WERI-Rb-1 (cell line): ENCODE measurements at regions not wholly inside any gene's neighbourhood (a gene's known extent, or its start where the extent isn't known, plus 50 kb on each side); places are given as distances from the start of the nearest gene placed in this dataset.

ENCODE experiments used
- DNase-seq: peaks from one replicate; pipeline ENCODE4 v3.0.0-alpha.2; 2020
- H3K27ac ChIP-seq: fragments of 250-450 bp; sonication (Bioruptor Pico); 2 replicates; pipeline ENCODE4 v1.5.1; 2020; ENCODE audit warnings: mild to moderate bottlenecking, moderate library complexity
- H3K27me3 ChIP-seq: fragments of 250-450 bp; sonication (Bioruptor Pico); 2 replicates; pipeline ENCODE4 v1.5.1; 2021; ENCODE audit warnings: mild to moderate bottlenecking, low read depth, moderate library complexity; ENCODE audit not compliant: insufficient read depth, severe bottlenecking
- H3K36me3 ChIP-seq: fragments of 250-450 bp; sonication (Bioruptor Pico); 2 replicates; pipeline ENCODE4 v1.5.1; 2020; ENCODE audit warnings: mild to moderate bottlenecking, moderate library complexity
- H3K4me3 ChIP-seq: 2 replicates; pipeline ENCODE4 v1.5.1; 2011; ENCODE audit warnings: low read depth, mild to moderate bottlenecking, control low read depth, low read length
- H3K9me3 ChIP-seq: fragments of 250-450 bp; sonication (Bioruptor Pico); 2 replicates; pipeline ENCODE4 v1.5.1; 2021; ENCODE audit warnings: mild to moderate bottlenecking, moderate library complexity; ENCODE audit not compliant: severe bottlenecking
- TF ChIP-seq, protein P1 (sequence below): IDR thresholded peaks from 2 replicates; pipeline ENCODE4 v1.5.1; 2011; ENCODE audit warnings: low read depth, mild to moderate bottlenecking, control low read depth, inconsistent platforms, low read length

GRCh38 chr14:26199590-26200370 lies 398.1 kb downstream of the NOVA1 start:
- TF ChIP-seq, protein P1, sequence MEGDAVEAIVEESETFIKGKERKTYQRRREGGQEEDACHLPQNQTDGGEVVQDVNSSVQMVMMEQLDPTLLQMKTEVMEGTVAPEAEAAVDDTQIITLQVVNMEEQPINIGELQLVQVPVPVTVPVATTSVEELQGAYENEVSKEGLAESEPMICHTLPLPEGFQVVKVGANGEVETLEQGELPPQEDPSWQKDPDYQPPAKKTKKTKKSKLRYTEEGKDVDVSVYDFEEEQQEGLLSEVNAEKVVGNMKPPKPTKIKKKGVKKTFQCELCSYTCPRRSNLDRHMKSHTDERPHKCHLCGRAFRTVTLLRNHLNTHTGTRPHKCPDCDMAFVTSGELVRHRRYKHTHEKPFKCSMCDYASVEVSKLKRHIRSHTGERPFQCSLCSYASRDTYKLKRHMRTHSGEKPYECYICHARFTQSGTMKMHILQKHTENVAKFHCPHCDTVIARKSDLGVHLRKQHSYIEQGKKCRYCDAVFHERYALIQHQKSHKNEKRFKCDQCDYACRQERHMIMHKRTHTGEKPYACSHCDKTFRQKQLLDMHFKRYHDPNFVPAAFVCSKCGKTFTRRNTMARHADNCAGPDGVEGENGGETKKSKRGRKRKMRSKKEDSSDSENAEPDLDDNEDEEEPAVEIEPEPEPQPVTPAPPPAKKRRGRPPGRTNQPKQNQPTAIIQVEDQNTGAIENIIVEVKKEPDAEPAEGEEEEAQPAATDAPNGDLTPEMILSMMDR, result no peak
- Histone ChIP-seq H3K36me3 (no peaks in the 10 kb centered on the region), H3K27ac (no peak overlapping the region)

DNA sequence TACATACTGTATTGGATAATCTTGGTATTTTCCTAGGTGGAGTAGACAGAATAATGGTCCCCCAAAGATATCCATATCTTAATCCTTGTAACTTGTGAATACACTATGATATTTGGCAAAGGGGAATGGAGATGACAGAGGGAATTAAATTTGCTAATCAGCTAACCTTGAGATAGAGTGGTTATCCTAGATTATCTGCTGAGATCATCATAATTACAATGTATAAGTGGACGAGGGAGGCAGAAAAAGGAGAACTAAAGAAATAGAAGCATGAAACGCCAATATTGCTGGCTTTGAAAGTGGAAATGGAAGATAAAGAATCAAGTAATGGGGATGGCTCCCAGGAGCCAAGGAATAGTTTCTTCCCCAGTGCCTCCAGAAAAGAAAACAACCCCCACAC lies 398.7 kb downstream of the NOVA1 start:
- H3K4me3 ChIP-seq, result no peak overlapping the region
- no peaks in the 10 kb centered on the region for H3K9me3 ChIP-seq
- peaks cover 21% of the 10 kb centered on the region for H3K27me3 ChIP-seq
- DNase-seq, result no peak
- TF ChIP-seq, protein P1, result no peak
- no peak overlapping the region for H3K27ac ChIP-seq
- no peaks in the 10 kb centered on the region for H3K36me3 ChIP-seq

More at GRCh38 chr14:26199590-26200370, 398.1 kb downstream of the NOVA1 start:
- peaks cover 21% of the 10 kb centered on the region for H3K27me3 ChIP-seq
- no peak for DNase-seq
- H3K4me3 ChIP-seq, result no peak overlapping the region
- H3K9me3 ChIP-seq, result no peaks in the 10 kb centered on the region

DNA sequence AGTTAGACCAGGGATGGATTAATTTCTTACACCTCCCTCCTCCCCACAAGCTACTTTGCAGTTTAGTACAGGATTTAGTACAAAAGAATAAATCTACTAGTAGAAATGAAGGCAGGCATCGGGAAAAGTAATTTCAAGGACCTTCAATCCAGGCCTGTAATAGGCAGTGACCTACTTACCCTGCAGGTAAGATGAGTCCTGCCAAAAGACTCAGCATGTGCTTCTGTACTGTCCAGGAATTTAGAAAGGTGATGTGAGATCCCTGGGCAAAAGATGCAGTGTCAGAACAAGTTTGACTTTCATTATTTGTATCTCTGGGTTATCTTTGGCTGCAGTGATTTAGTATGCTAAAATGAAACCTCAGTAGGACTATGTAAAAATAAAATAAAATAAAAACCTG lies 403.0 kb downstream of the NOVA1 start:
- TF ChIP-seq, protein P1, result no peak
- Histone ChIP-seq H3K36me3 (no peaks in the 10 kb centered on the region), H3K9me3 (no peaks in the 10 kb centered on the region), H3K4me3 (no peak overlapping the region), H3K27ac (no peak overlapping the region), H3K27me3 (peaks cover 29% of the 10 kb centered on the region)
- DNase-seq, result no peak

- Histone ChIP-seq H3K9me3 (no peaks in the 10 kb centered on the region), H3K27me3 (peaks cover 21% of the 10 kb centered on the region), H3K36me3 (no peaks in the 10 kb centered on the region), H3K27ac (no peak overlapping the region), H3K4me3 (no peak overlapping the region)
- DNase-seq, result no peak
- TF ChIP-seq, protein P1, result no peak
Observed at GRCh38 chr14:26191671-26192070, 406.2 kb downstream of the NOVA1 start.

DNA sequence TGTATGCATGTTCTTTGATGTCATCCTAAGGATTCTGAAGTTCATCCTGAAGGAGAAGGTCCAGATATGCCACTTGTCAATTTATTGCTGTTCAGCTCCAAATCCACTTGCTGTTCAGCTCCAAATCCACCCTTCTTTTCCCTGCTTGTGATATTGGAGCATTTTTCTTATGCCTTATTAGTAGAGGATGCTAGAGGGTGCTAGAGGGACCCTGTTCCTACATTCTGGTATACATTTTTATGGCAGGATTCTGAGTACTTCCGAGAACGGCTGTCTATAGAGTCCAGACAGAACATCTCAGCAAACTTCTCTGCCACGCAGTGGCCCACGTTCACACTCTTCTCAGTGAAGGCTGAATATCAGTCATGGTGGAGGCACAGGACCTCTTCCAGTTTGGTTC lies 406.7 kb downstream of the NOVA1 start:
- no peak overlapping the region for H3K4me3 ChIP-seq
- TF ChIP-seq, protein P1, result no peak
- H3K27me3 ChIP-seq, result peaks cover 21% of the 10 kb centered on the region
- DNase-seq, result no peak
- no peaks in the 10 kb centered on the region for H3K36me3 ChIP-seq
- H3K27ac ChIP-seq, result no peak overlapping the region
- no peaks in the 10 kb centered on the region for H3K9me3 ChIP-seq

- DNase-seq, result no peak
- Histone ChIP-seq H3K36me3 (no peaks in the 10 kb centered on the region), H3K4me3 (no peak overlapping the region), H3K27ac (no peak overlapping the region), H3K9me3 (no peaks in the 10 kb centered on the region), H3K27me3 (peaks cover 21% of the 10 kb centered on the region)
- TF ChIP-seq, protein P1, result no peak
Observed at GRCh38 chr14:26190646-26191045, 407.2 kb downstream of the NOVA1 start.
